Parathyroid adenoma (tissue), 2 donors: ENCODE measurements at regions not wholly inside any gene's neighbourhood (a gene's known extent, or its start where the extent isn't known, plus 50 kb on each side); places are given as distances from the start of the nearest gene placed in this dataset.

Experiments used
- H2AFZ ChIP-seq: fragments of 300-600 bp; sonication (generic); one replicate; pipeline ENCODE4 v1.7.0; 2017; ENCODE audit warnings: antibody characterized with exemption, mild to moderate bottlenecking
- H3K27ac ChIP-seq: fragments of 300-600 bp; sonication (generic); one replicate; pipeline ENCODE4 v1.7.0; 2017
- H3K27me3 ChIP-seq: fragments of 300-600 bp; sonication (generic); one replicate; pipeline ENCODE4 v1.7.0; 2017; ENCODE audit warnings: low read length; ENCODE audit not compliant: control insufficient read depth, insufficient read depth
- H3K36me3 ChIP-seq: fragments of 300-600 bp; sonication (generic); one replicate; pipeline ENCODE4 v1.7.0; 2017; ENCODE audit warnings: low read length; ENCODE audit not compliant: control insufficient read depth, insufficient read depth
- H3K4me1 ChIP-seq: fragments of 300-600 bp; sonication (generic); one replicate; pipeline ENCODE4 v1.7.0; 2017; ENCODE audit warnings: control low read depth
- H3K4me2 ChIP-seq: fragments of 300-600 bp; sonication (generic); one replicate; pipeline ENCODE4 v1.7.0; 2017; ENCODE audit warnings: low read length
- H3K4me3 ChIP-seq: fragments of 300-600 bp; sonication (generic); one replicate; pipeline ENCODE4 v1.7.0; 2017; ENCODE audit warnings: low read depth, low read length
- H3K79me2 ChIP-seq: fragments of 300-600 bp; sonication (generic); one replicate; pipeline ENCODE4 v1.7.0; 2017; ENCODE audit warnings: control low read depth
- H3K9ac ChIP-seq: fragments of 300-600 bp; sonication (generic); one replicate; pipeline ENCODE4 v1.7.0; 2017; ENCODE audit warnings: mild to moderate bottlenecking
- H3K9me3 ChIP-seq: fragments of 300-600 bp; sonication (generic); one replicate; pipeline ENCODE4 v1.7.0; 2017; ENCODE audit warnings: low read length; ENCODE audit not compliant: control insufficient read depth
- CTCF ChIP-seq: fragments of 300-600 bp; sonication (generic); IDR thresholded peaks from one replicate; pipeline ENCODE4 v1.7.0; 2017; ENCODE audit warnings: antibody characterized with exemption, mild to moderate bottlenecking
- donor health status: primary hyperparathyroidism.

- Histone ChIP-seq H3K79me2 (no peaks in the 10 kb centered on the region), H3K27ac (no peak overlapping the region), H3K4me3 (no peak overlapping the region), H3K4me1 (no peaks in the 10 kb centered on the region), H2AFZ (no peak overlapping the region), H3K9ac (no peak overlapping the region), H3K4me2 (no peak overlapping the region), H3K27me3 (no peaks in the 10 kb centered on the region), H3K9me3 (no peaks in the 10 kb centered on the region), H3K36me3 (no peaks in the 10 kb centered on the region)
- TF ChIP-seq CTCF, result no peak
These were observed 293.9 kb upstream of the FOXQ1 start for GRCh38 chr6:1018041-1018440.

- Histone ChIP-seq H3K79me2 (no peaks in the 10 kb centered on the region), H3K27ac (no peak overlapping the region), H3K36me3 (no peaks in the 10 kb centered on the region), H3K9me3 (no peaks in the 10 kb centered on the region), H2AFZ (no peak overlapping the region), H3K9ac (no peak overlapping the region), H3K4me1 (no peaks in the 10 kb centered on the region), H3K4me2 (no peak overlapping the region), H3K27me3 (no peaks in the 10 kb centered on the region), H3K4me3 (no peak overlapping the region)
- TF ChIP-seq CTCF, result no peak
These were observed 295.3 kb upstream of the FOXQ1 start for GRCh38 chr6:1016329-1017302.

GRCh38 chr6:1015825-1016224 is 296.1 kb upstream of the FOXQ1 start:
- TF ChIP-seq CTCF, result no peak
- Histone ChIP-seq H3K4me2 (no peak overlapping the region), H3K79me2 (no peaks in the 10 kb centered on the region), H3K27ac (no peak overlapping the region), H3K9me3 (no peaks in the 10 kb centered on the region), H2AFZ (no peak overlapping the region), H3K4me3 (no peak overlapping the region), H3K27me3 (no peaks in the 10 kb centered on the region), H3K9ac (no peak overlapping the region), H3K36me3 (no peaks in the 10 kb centered on the region), H3K4me1 (no peaks in the 10 kb centered on the region)

GRCh38 chr6:1014431-1014807 is 297.5 kb upstream of the FOXQ1 start:
- Histone ChIP-seq H3K9me3 (no peaks in the 10 kb centered on the region), H3K4me3 (no peak overlapping the region), H2AFZ (no peak overlapping the region), H3K36me3 (no peaks in the 10 kb centered on the region), H3K9ac (no peak overlapping the region), H3K27ac (no peak overlapping the region), H3K27me3 (no peaks in the 10 kb centered on the region), H3K4me2 (no peak overlapping the region), H3K4me1 (no peaks in the 10 kb centered on the region), H3K79me2 (no peaks in the 10 kb centered on the region)
- TF ChIP-seq CTCF, result no peak
